Heart left ventricle (tissue), 13 donors: ENCODE measurements at regions not wholly inside any gene's neighbourhood (a gene's known extent, or its start where the extent isn't known, plus 50 kb on each side); places are given as distances from the start of the nearest gene placed in this dataset.

Source experiments
- CTCF ChIP-seq, 12 donors: fragments of 200-600 bp; sonication (generic) in 4 of 12; IDR thresholded peaks; one replicate each; pipeline versions ENCODE4 v1.5.0 to v1.8.0; 2018 to 2022; ENCODE audit warnings: antibody characterized with exemption in 12 of 12, mild to moderate bottlenecking in 5 of 12
- POLR2A ChIP-seq, 2 donors: fragments of 450-650 bp; IDR thresholded peaks; one replicate each; pipeline ENCODE4 v1.6.1; 2017; ENCODE audit warnings: antibody characterized with exemption in 2 of 2, mild to moderate bottlenecking in 2 of 2, moderate library complexity in 2 of 2
- donor health status: ischemic (EF 13 %, LVEDD 7.1; RV severe dilation, severe dysfunction).
- donor health status: DM: no; HTN: yes; CAD: no.
- donor health status: DM: no; HTN: no; CAD: no.
- donor health status: ischemic (EF 25% LVEDD 6.9; RV normal size, moderate dysfunction).
- donor health status: ischemic (EF 25% LVEDD 5.7; RV mildly dilated, moderate dysfunction).
- donor health status: ischemic (EF 35%, LVEDD 5.7; RV mildly dilated, moderate dysfunction).
- donor health status: nonischemic (EF 11% LVEDD 7.7; RV severe dilation, severe dysfunction).
- donor health status: DM: yes; HTN: yes; CAD: no.
- donor health status: PGD.
- donor health status: ischemic (EF 29% LVEDD 5.4; RV normal size, mild dysfunction).
- donor health status: nonischemic (EF 23%, LVEDD 6.1; RV moderate dilation, normal function).

- TF ChIP-seq POLR2A (IDR thresholded peaks at IDR 0.05) (no peak), CTCF (IDR thresholded peaks at IDR 0.05) (no peak)
Observed at GRCh38 chr18:46331316-46331715, 227.1 kb downstream of the HAUS1 start.
